Keratinocyte (primary cell): ENCODE measurements at regions not wholly inside any gene's neighbourhood (a gene's known extent, or its start where the extent isn't known, plus 50 kb on each side); places are given as distances from the start of the nearest gene placed in this dataset.

Source experiments
- DNase-seq: peaks from one replicate; pipeline ENCODE4 v3.0.0-alpha.2; 2011; ENCODE audit warnings: low read depth, missing footprints, low spot score
- FAIRE-seq: peaks from 2 replicates; lab custom pipeline; 2011; peaks lifted over from hg19 to GRCh38; lab: Jason Lieb, UNC
- H2AFZ ChIP-seq: 2 replicates; pipeline ENCODE4 v1.6.0; 2012; ENCODE audit warnings: low read length, control low read depth, inconsistent platforms; ENCODE audit not compliant: control insufficient read depth
- H3K27ac ChIP-seq: 2 replicates; pipeline ENCODE4 v1.5.1; 2011; ENCODE audit warnings: low read length; ENCODE audit not compliant: control insufficient read depth, insufficient read depth
- H3K27me3 ChIP-seq: 3 replicates; pipeline ENCODE4 v1.6.0; 2011; ENCODE audit warnings: low read length; ENCODE audit not compliant: control insufficient read depth, insufficient read depth; ENCODE audit errors: extremely low read depth
- H3K36me3 ChIP-seq, 2 experiments: 2 replicates in 1 of 2; 3 replicates in 1 of 2; pipeline ENCODE4 v1.5.1; 2011; ENCODE audit warnings: low read length in 2 of 2, mild to moderate bottlenecking in 1 of 2; ENCODE audit not compliant: control insufficient read depth in 2 of 2, insufficient read depth in 2 of 2; ENCODE audit errors: extremely low read depth in 1 of 2
- H3K4me1 ChIP-seq: 3 replicates; pipeline ENCODE4 v1.5.1; 2011; ENCODE audit warnings: low read length; ENCODE audit not compliant: control insufficient read depth, insufficient read depth; ENCODE audit errors: extremely low read depth
- H3K4me2 ChIP-seq: 3 replicates; pipeline ENCODE4 v1.6.0; 2011; ENCODE audit warnings: low read depth, low read length; ENCODE audit not compliant: control insufficient read depth, insufficient read depth; ENCODE audit errors: extremely low read depth
- H3K4me3 ChIP-seq, 3 experiments: fragments of 200-600 bp in 1 of 3; sonication (generic) in 1 of 3; 2 replicates in 2 of 3; 3 replicates in 1 of 3; pipeline ENCODE4 v1.5.1; 2011 to 2016; ENCODE audit warnings: low read length in 3 of 3, mild to moderate bottlenecking in 3 of 3, control low read depth in 2 of 3, inconsistent platforms in 1 of 3, low read depth in 1 of 3, mixed read lengths in 1 of 3, mixed run types in 1 of 3, moderate library complexity in 1 of 3; ENCODE audit not compliant: control insufficient read depth in 2 of 3, insufficient read depth in 2 of 3; ENCODE audit errors: extremely low read depth in 1 of 3
- H3K79me2 ChIP-seq: 2 replicates; pipeline ENCODE4 v1.6.0; 2012; ENCODE audit warnings: low read length; ENCODE audit not compliant: control insufficient read depth, insufficient read depth
- H3K9ac ChIP-seq: 3 replicates; pipeline ENCODE4 v1.6.0; 2011; ENCODE audit warnings: low read length; ENCODE audit not compliant: control insufficient read depth, insufficient read depth; ENCODE audit errors: extremely low read depth
- H3K9me1 ChIP-seq: 3 replicates; pipeline ENCODE4 v1.6.0; 2011; ENCODE audit warnings: low read length; ENCODE audit not compliant: control insufficient read depth, insufficient read depth; ENCODE audit errors: extremely low read depth
- H3K9me3 ChIP-seq: 2 replicates; pipeline ENCODE4 v1.5.1; 2012; ENCODE audit warnings: low read depth, low read length; ENCODE audit not compliant: control insufficient read depth
- H4K20me1 ChIP-seq: 3 replicates; pipeline ENCODE4 v1.6.0; 2011; ENCODE audit warnings: low read length; ENCODE audit not compliant: control insufficient read depth, insufficient read depth; ENCODE audit errors: extremely low read depth
- CTCF ChIP-seq, 3 experiments: IDR thresholded peaks in 1 of 3; conservative IDR thresholded peaks in 1 of 3; optimal IDR thresholded peaks in 1 of 3; 2 replicates in 2 of 3; 3 replicates in 1 of 3; pipeline versions ENCODE3 to v1.5.1; 2011; ENCODE audit warnings: low read length in 3 of 3, mild to moderate bottlenecking in 3 of 3, moderate library complexity in 2 of 3, control low read depth in 1 of 3, inconsistent platforms in 1 of 3; ENCODE audit not compliant: insufficient read depth in 2 of 3; ENCODE audit errors: extremely low read depth in 1 of 3
- EZH2 ChIP-seq: IDR thresholded peaks from one replicate; pipeline ENCODE4 v1.6.1; 2012; ENCODE audit warnings: inconsistent platforms, mild to moderate bottlenecking, low read length, moderate library complexity
- dilution Hi-C: fragments of 300-500 bp; cut with MboI; formaldehyde crosslinking; loops from one replicate; pipeline ENCODE4 v1.7.0; 2020; ENCODE audit warnings: low sequenced_read_pairs; ENCODE audit not compliant: extremely low pct_ligation_motif_present

DNA sequence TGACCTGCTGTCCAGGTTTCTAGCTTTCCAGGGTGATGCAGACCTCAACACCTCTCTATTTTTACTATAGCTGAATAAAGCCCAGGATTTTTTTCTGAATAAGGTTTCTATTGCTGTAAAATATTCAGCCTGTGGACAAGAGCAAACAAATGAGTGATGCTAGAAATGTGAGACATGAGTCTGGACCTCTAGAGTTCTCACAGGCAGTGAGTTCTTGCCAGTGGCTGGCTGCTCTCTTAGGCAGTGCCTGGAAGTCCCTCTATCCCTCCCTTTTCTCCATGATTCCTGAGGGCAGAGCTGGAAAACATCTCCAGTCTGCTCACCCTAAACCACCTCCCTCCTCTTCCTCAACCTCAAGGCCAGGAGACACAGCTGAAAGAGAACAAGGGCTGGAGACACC, 793.8 kb upstream of the IGFBP3 start:
- no peak overlapping the region for H2AFZ ChIP-seq
- no peaks in the 10 kb centered on the region for H4K20me1 ChIP-seq
- no peaks in the 10 kb centered on the region for H3K36me3 ChIP-seq
- H3K27me3 ChIP-seq = no peaks in the 10 kb centered on the region
- H3K27ac ChIP-seq = no peak overlapping the region
- H3K9me1 ChIP-seq = no peaks in the 10 kb centered on the region
- no peak for DNase-seq
- H3K79me2 ChIP-seq = no peaks in the 10 kb centered on the region
- H3K4me3 ChIP-seq = no peak overlapping the region
- H3K4me2 ChIP-seq = no peak overlapping the region
- FAIRE-seq = no peak
- no peaks in the 10 kb centered on the region for H3K9me3 ChIP-seq
- H3K9ac ChIP-seq = no peak overlapping the region
- dilution Hi-C loops = no loop called here
- TF ChIP-seq CTCF (optimal IDR thresholded peaks at IDR 0.05 in 1 of 3, IDR thresholded peaks at IDR 0.05 in 1 of 3, conservative IDR thresholded peaks at IDR 0.05 in 1 of 3; ENCODE audit: extremely low read depth in 1 of 3, insufficient read depth in 2 of 3, low read length in 3 of 3) (no peak), EZH2 (no peak)
- no peaks in the 10 kb centered on the region for H3K4me1 ChIP-seq

GRCh38 chr7:46713868-46714596, 793.0 kb upstream of the IGFBP3 start:
- Histone ChIP-seq H3K9ac (no peak overlapping the region), H3K4me2 (no peak overlapping the region), H3K9me1 (no peaks in the 10 kb centered on the region), H3K9me3 (no peaks in the 10 kb centered on the region), H3K4me1 (no peaks in the 10 kb centered on the region), H3K36me3 (no peaks in the 10 kb centered on the region), H3K4me3 (no peak overlapping the region), H2AFZ (no peak overlapping the region), H4K20me1 (no peaks in the 10 kb centered on the region), H3K79me2 (no peaks in the 10 kb centered on the region), H3K27me3 (no peaks in the 10 kb centered on the region), H3K27ac (no peak overlapping the region)
- dilution Hi-C loops = no loop called here
- no peak for DNase-seq
- FAIRE-seq = no peak
- no peak for TF ChIP-seq CTCF (optimal IDR thresholded peaks at IDR 0.05 in 1 of 3, IDR thresholded peaks at IDR 0.05 in 1 of 3, conservative IDR thresholded peaks at IDR 0.05 in 1 of 3; ENCODE audit: extremely low read depth in 1 of 3, insufficient read depth in 2 of 3, low read length in 3 of 3)
- TF ChIP-seq EZH2 = no peak
